ENCODE measurements at regions not wholly inside any gene's neighbourhood (a gene's known extent, or its start where the extent isn't known, plus 50 kb on each side); places are given as distances from the start of the nearest gene placed in this dataset.

GRCh38 chr2:128624956-128625355 is 306.3 kb upstream of the HS6ST1 start:
- Mint-ChIP-seq H3K27ac (no peak overlapping the region), H3K9me3 (ENCODE audit: low read depth) (no peaks in the 10 kb centered on the region), H3K4me3 (no peak overlapping the region), H3K27me3 (no peaks in the 10 kb centered on the region), H3K36me3 (no peaks in the 10 kb centered on the region), H3K4me1 (ENCODE audit: low read depth) (peaks cover 3% of the 10 kb centered on the region)

DNA sequence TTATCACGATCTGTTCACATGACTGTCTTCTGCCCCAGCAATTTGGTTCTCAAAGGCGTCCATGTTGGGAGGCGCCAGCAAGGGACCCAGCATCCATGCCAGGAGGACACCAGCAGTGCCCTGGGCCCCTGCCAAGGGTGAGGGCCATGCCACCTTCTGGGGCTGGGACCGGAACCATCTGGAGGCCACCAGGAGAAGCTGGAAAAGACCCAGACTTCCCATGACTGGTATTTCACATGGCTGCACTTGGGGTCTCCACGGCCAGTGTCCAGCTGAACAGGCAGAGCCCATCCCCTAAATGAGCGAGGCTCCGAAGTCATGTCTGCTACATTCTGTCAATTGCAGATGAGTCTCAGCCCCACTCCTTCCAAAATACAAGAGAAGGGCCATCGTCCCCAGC is 306.8 kb upstream of the HS6ST1 start:
- Mint-ChIP-seq H3K4me3 (no peak overlapping the region), H3K9me3 (ENCODE audit: low read depth) (no peaks in the 10 kb centered on the region), H3K27ac (no peak overlapping the region), H3K4me1 (ENCODE audit: low read depth) (peaks cover 3% of the 10 kb centered on the region), H3K27me3 (no peaks in the 10 kb centered on the region), H3K36me3 (no peaks in the 10 kb centered on the region)

DNA sequence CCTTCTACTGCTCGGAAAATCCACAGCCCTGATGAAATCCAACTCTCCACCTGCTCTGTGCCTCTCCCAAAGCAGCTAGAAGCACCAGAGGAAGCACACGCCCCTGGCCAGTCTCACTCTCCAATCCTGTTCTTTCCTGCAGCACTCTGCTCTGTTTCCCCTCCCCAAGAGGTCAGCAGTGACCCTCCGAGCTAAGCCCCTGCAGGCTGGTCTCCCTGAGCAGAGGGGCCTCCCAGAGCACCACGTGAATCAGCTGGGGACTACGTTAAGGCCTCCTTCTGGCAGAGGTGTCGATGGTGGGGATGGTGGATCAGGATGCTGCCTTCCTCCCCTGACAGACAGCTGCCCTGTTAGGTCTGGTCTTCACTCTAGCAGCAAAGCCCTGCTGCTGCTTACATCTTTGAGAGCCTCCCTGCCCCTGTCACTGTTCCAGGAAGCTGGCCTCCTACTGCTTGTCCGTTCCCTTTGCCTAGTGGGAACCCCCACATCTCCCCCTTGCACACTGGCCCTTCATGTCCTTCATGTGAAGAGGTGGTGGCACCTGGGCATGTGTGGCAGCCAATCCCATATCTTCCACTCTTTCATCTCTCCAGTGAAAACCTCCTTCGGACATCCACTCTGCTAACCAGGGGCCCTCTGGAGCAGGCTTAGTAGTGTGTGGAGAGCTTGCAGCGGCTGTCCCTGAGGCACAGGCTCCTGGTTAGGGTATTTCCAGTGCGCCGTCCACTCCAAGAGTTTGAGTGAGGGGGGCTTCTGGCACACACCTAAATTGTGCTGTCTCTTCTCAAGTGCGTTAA is 307.5 kb upstream of the HS6ST1 start:
- Mint-ChIP-seq H3K4me1 (ENCODE audit: low read depth) (peaks cover 3% of the 10 kb centered on the region), H3K27me3 (no peaks in the 10 kb centered on the region), H3K4me3 (no peak overlapping the region)

GRCh38 chr2:128626760-128627511 is 308.3 kb upstream of the HS6ST1 start:
- Mint-ChIP-seq H3K36me3 (no peaks in the 10 kb centered on the region), H3K27me3 (no peaks in the 10 kb centered on the region), H3K4me1 (ENCODE audit: low read depth) (peaks cover 3% of the 10 kb centered on the region), H3K4me3 (no peak overlapping the region), H3K27ac (no peak overlapping the region), H3K9me3 (ENCODE audit: low read depth) (no peaks in the 10 kb centered on the region)

More for the DNA sequence above, 307.5 kb upstream of the HS6ST1 start:
- no peak overlapping the region for H3K27ac Mint-ChIP-seq
- no peaks in the 10 kb centered on the region for H3K9me3 Mint-ChIP-seq (ENCODE audit: low read depth)
- H3K36me3 Mint-ChIP-seq = no peaks in the 10 kb centered on the region

- Mint-ChIP-seq H3K4me3 (no peak overlapping the region), H3K27me3 (no peaks in the 10 kb centered on the region), H3K27ac (no peak overlapping the region), H3K9me3 (ENCODE audit: low read depth) (no peaks in the 10 kb centered on the region), H3K4me1 (ENCODE audit: low read depth) (peaks cover 3% of the 10 kb centered on the region), H3K36me3 (no peaks in the 10 kb centered on the region)
These were observed 309.5 kb upstream of the HS6ST1 start for GRCh38 chr2:128628206-128628605.

DNA sequence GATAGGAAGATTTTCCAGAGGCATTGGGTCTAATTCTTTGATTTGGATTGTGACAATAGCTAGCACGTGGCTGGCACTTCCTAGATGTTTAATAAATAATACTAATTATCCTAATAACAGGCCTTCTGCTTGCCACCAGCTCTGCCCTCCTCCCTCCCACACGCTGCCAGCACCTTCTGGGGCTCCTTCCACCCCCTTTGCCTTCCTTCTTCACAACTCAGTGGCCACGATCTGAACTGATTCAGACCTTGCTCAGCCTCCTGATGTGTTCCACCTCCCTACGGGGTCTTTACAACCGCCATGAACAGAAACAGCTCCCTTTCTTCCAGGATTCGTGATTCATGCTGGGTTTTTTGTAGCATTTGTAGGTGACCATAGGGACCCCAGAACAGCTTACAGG is 310.3 kb upstream of the HS6ST1 start:
- peaks cover 3% of the 10 kb centered on the region for H3K4me1 Mint-ChIP-seq (ENCODE audit: low read depth)
- no peaks in the 10 kb centered on the region for H3K36me3 Mint-ChIP-seq
- H3K9me3 Mint-ChIP-seq (ENCODE audit: low read depth) = no peaks in the 10 kb centered on the region
- no peak overlapping the region for H3K27ac Mint-ChIP-seq
- no peak overlapping the region for H3K4me3 Mint-ChIP-seq
- H3K27me3 Mint-ChIP-seq = no peaks in the 10 kb centered on the region

GRCh38 chr2:128630974-128631697 is 312.5 kb upstream of the HS6ST1 start:
- no peaks in the 10 kb centered on the region for H3K36me3 Mint-ChIP-seq
- H3K27me3 Mint-ChIP-seq = no peaks in the 10 kb centered on the region
- no peak overlapping the region for H3K4me3 Mint-ChIP-seq
- H3K4me1 Mint-ChIP-seq (ENCODE audit: low read depth) = no peaks in the 10 kb centered on the region
- no peaks in the 10 kb centered on the region for H3K9me3 Mint-ChIP-seq (ENCODE audit: low read depth)
- no peak overlapping the region for H3K27ac Mint-ChIP-seq

GRCh38 chr2:128631698-128632500 is 313.2 kb upstream of the HS6ST1 start:
- Mint-ChIP-seq H3K4me3 (no peak overlapping the region), H3K9me3 (ENCODE audit: low read depth) (no peaks in the 10 kb centered on the region), H3K27me3 (no peaks in the 10 kb centered on the region), H3K4me1 (ENCODE audit: low read depth) (no peaks in the 10 kb centered on the region), H3K36me3 (no peaks in the 10 kb centered on the region), H3K27ac (no peak overlapping the region)

DNA sequence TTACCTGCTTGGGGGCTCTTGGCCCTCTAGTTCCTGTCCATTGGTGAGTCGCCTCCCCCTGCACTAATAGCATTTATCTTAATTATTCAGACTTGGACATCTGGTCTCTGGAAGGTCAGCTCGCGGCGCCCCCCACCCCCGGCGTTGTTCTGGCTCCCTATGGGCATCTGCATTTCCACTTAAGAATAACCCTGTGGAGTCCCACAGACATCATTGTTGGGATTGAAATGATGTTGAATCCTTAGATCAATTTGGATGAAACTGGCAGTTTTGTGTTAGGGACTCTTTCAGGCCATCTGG is 313.8 kb upstream of the HS6ST1 start:
- Mint-ChIP-seq H3K4me3 (no peak overlapping the region), H3K36me3 (no peaks in the 10 kb centered on the region), H3K27me3 (no peaks in the 10 kb centered on the region), H3K4me1 (ENCODE audit: low read depth) (no peaks in the 10 kb centered on the region), H3K9me3 (ENCODE audit: low read depth) (no peaks in the 10 kb centered on the region), H3K27ac (no peak overlapping the region)

DNA sequence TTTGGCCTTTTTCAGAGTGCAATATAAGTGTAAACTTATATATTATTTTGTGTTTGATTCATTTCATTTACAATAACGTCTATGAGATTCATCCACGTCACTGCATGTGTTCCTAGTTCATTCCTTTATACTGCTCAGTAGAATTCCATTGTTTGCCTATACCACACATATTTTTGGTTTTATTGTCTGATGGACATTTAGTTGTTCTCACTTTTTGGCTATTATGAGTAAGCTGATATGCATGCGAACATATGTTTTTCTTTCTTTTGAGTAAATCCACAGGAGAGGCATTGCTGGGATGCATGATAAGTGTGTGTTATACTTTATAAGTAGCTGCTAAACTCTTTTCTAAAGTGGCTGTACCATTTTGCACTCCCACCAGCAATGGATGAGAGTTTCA is 314.8 kb upstream of the HS6ST1 start:
- Mint-ChIP-seq H3K4me1 (ENCODE audit: low read depth) (no peaks in the 10 kb centered on the region), H3K4me3 (no peak overlapping the region), H3K9me3 (ENCODE audit: low read depth) (no peaks in the 10 kb centered on the region), H3K27me3 (no peaks in the 10 kb centered on the region), H3K27ac (no peak overlapping the region), H3K36me3 (no peaks in the 10 kb centered on the region)

DNA sequence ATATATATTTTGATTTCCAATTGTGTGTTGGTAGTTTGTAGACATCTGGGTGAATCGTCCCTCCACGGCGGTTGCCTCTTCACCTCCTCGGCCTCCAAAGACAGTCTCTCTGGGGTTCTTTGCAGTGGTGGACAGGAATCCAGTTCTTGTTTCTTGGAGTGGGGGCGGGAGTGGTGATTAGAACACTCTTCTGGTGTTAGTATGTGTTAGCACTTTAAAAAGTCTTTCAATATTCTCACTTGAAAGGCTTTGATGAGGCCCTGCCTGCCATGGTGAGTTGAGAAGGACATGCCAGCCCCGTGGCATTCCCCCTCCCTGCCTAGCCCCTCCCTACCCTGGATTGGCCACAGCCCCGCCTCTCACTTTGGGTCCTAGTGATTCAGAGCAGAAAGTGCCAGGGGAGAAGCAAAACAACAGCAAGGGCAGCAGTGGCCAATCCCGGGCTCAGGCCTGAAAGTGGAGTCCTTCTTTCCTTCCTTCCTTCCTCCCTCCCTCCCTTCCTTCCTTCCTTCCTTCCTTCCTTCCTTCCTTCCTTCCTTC is 316.8 kb upstream of the HS6ST1 start:
- H3K36me3 Mint-ChIP-seq = no peaks in the 10 kb centered on the region
- H3K27me3 Mint-ChIP-seq = no peaks in the 10 kb centered on the region
- no peaks in the 10 kb centered on the region for H3K4me1 Mint-ChIP-seq (ENCODE audit: low read depth)
- H3K9me3 Mint-ChIP-seq (ENCODE audit: low read depth) = no peaks in the 10 kb centered on the region
- no peak overlapping the region for H3K27ac Mint-ChIP-seq
- no peak overlapping the region for H3K4me3 Mint-ChIP-seq

GRCh38 chr2:128636802-128637147 is 318.1 kb upstream of the HS6ST1 start:
- Mint-ChIP-seq H3K27me3 (no peaks in the 10 kb centered on the region), H3K36me3 (no peaks in the 10 kb centered on the region), H3K4me1 (ENCODE audit: low read depth) (no peaks in the 10 kb centered on the region), H3K9me3 (ENCODE audit: low read depth) (no peaks in the 10 kb centered on the region), H3K27ac (no peak overlapping the region), H3K4me3 (no peak overlapping the region)

- Mint-ChIP-seq H3K4me3 (no peak overlapping the region), H3K4me1 (ENCODE audit: low read depth) (no peaks in the 10 kb centered on the region), H3K36me3 (no peaks in the 10 kb centered on the region), H3K27ac (no peak overlapping the region), H3K27me3 (no peaks in the 10 kb centered on the region), H3K9me3 (ENCODE audit: low read depth) (no peaks in the 10 kb centered on the region)
These were observed 318.9 kb upstream of the HS6ST1 start for GRCh38 chr2:128637481-128638155.
